Activated naive CD8-positive, alpha-beta T cell treated with anti-CD3 and anti-CD28 coated beads, Interleukin-2, amount 50 U/mL, for 24 hours (primary cell): ENCODE measurements at regions not wholly inside any gene's neighbourhood (a gene's known extent, or its start where the extent isn't known, plus 50 kb on each side); places are given as distances from the start of the nearest gene placed in this dataset.
"Not testable (repeated sequence)": the region's sequence is repeated elsewhere in the genome, so short reads cannot be mapped to it uniquely, and the experiment has no call there.

Source experiments
- ATAC-seq: fragments of 150-1000 bp; cut with Tn5 transposase; one replicate; pipeline ENCODE4 v1.10.0; 2021
- DNase-seq: peaks from one replicate; pipeline ENCODE4 v3.0.0; 2021
- H3K27ac Mint-ChIP-seq: one replicate; pipeline ENCODE4 v1.8.0; 2021; ENCODE audit warnings: mild to moderate bottlenecking, mixed read lengths
- H3K27me3 Mint-ChIP-seq: one replicate; pipeline ENCODE4 v1.8.0; 2021; ENCODE audit warnings: mixed read lengths
- H3K36me3 Mint-ChIP-seq: one replicate; pipeline ENCODE4 v1.8.0; 2021; ENCODE audit warnings: low read depth, mixed read lengths
- H3K4me1 Mint-ChIP-seq: one replicate; pipeline ENCODE4 v1.8.0; 2021; ENCODE audit warnings: mixed read lengths
- H3K4me3 Mint-ChIP-seq: one replicate; pipeline ENCODE4 v1.8.0; 2021; ENCODE audit warnings: mild to moderate bottlenecking, moderate library complexity, mixed read lengths
- H3K9me3 Mint-ChIP-seq: one replicate; pipeline ENCODE4 v1.8.0; 2021; ENCODE audit warnings: mixed read lengths

- not testable (repeated sequence) for H3K4me3 Mint-ChIP-seq, DNase-seq, H3K36me3 Mint-ChIP-seq, H3K4me1 Mint-ChIP-seq, H3K9me3 Mint-ChIP-seq, ATAC-seq, H3K27ac Mint-ChIP-seq, H3K27me3 Mint-ChIP-seq
These were observed 61.7 kb downstream of the DMRTA1 start for GRCh38 chr9:22508354-22508753.

- Mint-ChIP-seq H3K27me3 (peaks cover 3% of the 10 kb centered on the region), H3K4me1 (no peaks in the 10 kb centered on the region), H3K4me3 (no peak overlapping the region), H3K36me3 (no peaks in the 10 kb centered on the region), H3K27ac (no peak overlapping the region), H3K9me3 (no peaks in the 10 kb centered on the region)
- no peak for ATAC-seq
- DNase-seq = no peak
These were observed 62.2 kb downstream of the DMRTA1 start for GRCh38 chr9:22508790-22509189.

GRCh38 chr9:22512495-22512894 lies 65.9 kb downstream of the DMRTA1 start:
- H3K4me3 Mint-ChIP-seq = no peak overlapping the region
- peaks cover 2% of the 10 kb centered on the region for H3K27me3 Mint-ChIP-seq
- no peaks in the 10 kb centered on the region for H3K36me3 Mint-ChIP-seq

GRCh38 chr9:22514871-22515270 lies 68.2 kb downstream of the DMRTA1 start:
- H3K4me1 Mint-ChIP-seq = no peaks in the 10 kb centered on the region

More at GRCh38 chr9:22512495-22512894, 65.9 kb downstream of the DMRTA1 start:
- no peaks in the 10 kb centered on the region for H3K9me3 Mint-ChIP-seq
- H3K4me1 Mint-ChIP-seq = no peaks in the 10 kb centered on the region
- ATAC-seq (no peak), DNase-seq (no peak)
- H3K27ac Mint-ChIP-seq = no peak overlapping the region

GRCh38 chr9:22522206-22522740 lies 75.6 kb downstream of the DMRTA1 start:
- Mint-ChIP-seq H3K4me3 (no peak overlapping the region), H3K27me3 (no peaks in the 10 kb centered on the region), H3K4me1 (no peaks in the 10 kb centered on the region), H3K9me3 (no peaks in the 10 kb centered on the region), H3K27ac (no peak overlapping the region), H3K36me3 (no peaks in the 10 kb centered on the region)
- no peak for DNase-seq
- no peak for ATAC-seq

More at GRCh38 chr9:22514871-22515270, 68.2 kb downstream of the DMRTA1 start:
- H3K27me3 Mint-ChIP-seq = no peaks in the 10 kb centered on the region
- ATAC-seq = no peak
- no peaks in the 10 kb centered on the region for H3K36me3 Mint-ChIP-seq
- no peak overlapping the region for H3K27ac Mint-ChIP-seq
- no peaks in the 10 kb centered on the region for H3K9me3 Mint-ChIP-seq
- DNase-seq = no peak
- H3K4me3 Mint-ChIP-seq = no peak overlapping the region

- ATAC-seq (no peak), DNase-seq (no peak)
- Mint-ChIP-seq H3K36me3 (no peaks in the 10 kb centered on the region), H3K27me3 (no peaks in the 10 kb centered on the region), H3K4me1 (no peaks in the 10 kb centered on the region), H3K27ac (no peak overlapping the region), H3K9me3 (peaks cover 3% of the 10 kb centered on the region), H3K4me3 (no peak overlapping the region)
These were observed 81.9 kb downstream of the DMRTA1 start for GRCh38 chr9:22528485-22528884.

GRCh38 chr9:22529426-22530199 lies 83.0 kb downstream of the DMRTA1 start:
- H3K27ac Mint-ChIP-seq = no peak overlapping the region
- DNase-seq (no peak), ATAC-seq (no peak)
- no peaks in the 10 kb centered on the region for H3K4me1 Mint-ChIP-seq
- no peaks in the 10 kb centered on the region for H3K36me3 Mint-ChIP-seq
- no peaks in the 10 kb centered on the region for H3K27me3 Mint-ChIP-seq
- H3K4me3 Mint-ChIP-seq = no peak overlapping the region
- H3K9me3 Mint-ChIP-seq = peaks cover 3% of the 10 kb centered on the region

GRCh38 chr9:22535780-22536179 lies 89.2 kb downstream of the DMRTA1 start:
- Mint-ChIP-seq H3K4me3 (no peak overlapping the region), H3K36me3 (no peaks in the 10 kb centered on the region), H3K4me1 (no peaks in the 10 kb centered on the region), H3K27ac (no peak overlapping the region), H3K27me3 (no peaks in the 10 kb centered on the region), H3K9me3 (peaks cover 4% of the 10 kb centered on the region)
- DNase-seq = no peak
- ATAC-seq = no peak

- no peaks in the 10 kb centered on the region for H3K36me3 Mint-ChIP-seq
- no peaks in the 10 kb centered on the region for H3K4me1 Mint-ChIP-seq
- ATAC-seq (no peak), DNase-seq (no peak)
- no peaks in the 10 kb centered on the region for H3K27me3 Mint-ChIP-seq
- no peak overlapping the region for H3K4me3 Mint-ChIP-seq
- peaks cover 4% of the 10 kb centered on the region for H3K9me3 Mint-ChIP-seq
- H3K27ac Mint-ChIP-seq = no peak overlapping the region
These were observed 91.1 kb downstream of the DMRTA1 start for GRCh38 chr9:22537721-22538120.

- Mint-ChIP-seq H3K4me1 (no peaks in the 10 kb centered on the region), H3K4me3 (no peak overlapping the region), H3K27ac (no peak overlapping the region), H3K9me3 (peaks cover 4% of the 10 kb centered on the region), H3K36me3 (no peaks in the 10 kb centered on the region), H3K27me3 (no peaks in the 10 kb centered on the region)
- DNase-seq (no peak), ATAC-seq (no peak)
These were observed 102.0 kb downstream of the DMRTA1 start for GRCh38 chr9:22548625-22549024.

- Mint-ChIP-seq H3K4me3 (no peak overlapping the region), H3K27me3 (no peaks in the 10 kb centered on the region), H3K27ac (no peak overlapping the region), H3K36me3 (no peaks in the 10 kb centered on the region), H3K9me3 (peaks cover 40% of the 10 kb centered on the region), H3K4me1 (no peaks in the 10 kb centered on the region)
- DNase-seq (no peak), ATAC-seq (no peak)
These were observed 128.1 kb downstream of the DMRTA1 start for GRCh38 chr9:22574740-22575139.

GRCh38 chr9:22580788-22581187 lies 134.2 kb downstream of the DMRTA1 start:
- Mint-ChIP-seq H3K9me3 (peaks cover 16% of the 10 kb centered on the region), H3K4me1 (no peaks in the 10 kb centered on the region), H3K27me3 (no peaks in the 10 kb centered on the region), H3K36me3 (no peaks in the 10 kb centered on the region), H3K4me3 (no peak overlapping the region), H3K27ac (no peak overlapping the region)
- ATAC-seq (no peak), DNase-seq (no peak)

- H3K4me3 Mint-ChIP-seq = no peak overlapping the region
- H3K27ac Mint-ChIP-seq = no peak overlapping the region
- peaks cover 15% of the 10 kb centered on the region for H3K9me3 Mint-ChIP-seq
- ATAC-seq (no peak), DNase-seq (no peak)
- no peaks in the 10 kb centered on the region for H3K27me3 Mint-ChIP-seq
- no peaks in the 10 kb centered on the region for H3K36me3 Mint-ChIP-seq
- no peaks in the 10 kb centered on the region for H3K4me1 Mint-ChIP-seq
These were observed 135.6 kb downstream of the DMRTA1 start for GRCh38 chr9:22582221-22582620.

GRCh38 chr9:22588918-22589317 lies 142.3 kb downstream of the DMRTA1 start:
- Mint-ChIP-seq H3K4me1 (no peaks in the 10 kb centered on the region), H3K4me3 (no peak overlapping the region), H3K27me3 (no peaks in the 10 kb centered on the region), H3K36me3 (no peaks in the 10 kb centered on the region), H3K9me3 (no peaks in the 10 kb centered on the region), H3K27ac (no peak overlapping the region)
- DNase-seq = no peak
- ATAC-seq = no peak

GRCh38 chr9:22590336-22591033 lies 143.9 kb downstream of the DMRTA1 start:
- no peaks in the 10 kb centered on the region for H3K36me3 Mint-ChIP-seq
- no peaks in the 10 kb centered on the region for H3K27me3 Mint-ChIP-seq
- no peak overlapping the region for H3K27ac Mint-ChIP-seq
- no peak overlapping the region for H3K4me3 Mint-ChIP-seq
- no peak for DNase-seq
- ATAC-seq = no peak
- no peaks in the 10 kb centered on the region for H3K4me1 Mint-ChIP-seq
- H3K9me3 Mint-ChIP-seq = no peaks in the 10 kb centered on the region
